ENCODE measurements at regions not wholly inside any gene's neighbourhood (a gene's known extent, or its start where the extent isn't known, plus 50 kb on each side); places are given as distances from the start of the nearest gene placed in this dataset.

GRCh38 chr5:62077387-62077786 is 228.6 kb upstream of the KIF2A start:
- no peak overlapping the region for H3K4me3 ChIP-seq
- in situ Hi-C loops (cut with MboI; ENCODE audit: low sequenced_read_pairs in 4 of 4), result no loop called here
- TF ChIP-seq POLR2A (IDR thresholded peaks at IDR 0.05), result no peak
- TF ChIP-seq CTCF (IDR thresholded peaks at IDR 0.05 in 4 of 5, conservative IDR thresholded peaks at IDR 0.05 in 1 of 5), result no peak

GRCh38 chr5:62077823-62078550 is 228.0 kb upstream of the KIF2A start:
- in situ Hi-C loops (cut with MboI; ENCODE audit: low sequenced_read_pairs in 4 of 4) (no loop called here), intact Hi-C loops (cut with DNase I; ENCODE audit: low total_unique reads) (no loop called here)
- Histone ChIP-seq H3K4me3 (no peak overlapping the region), H3K4me1 (no peaks in the 10 kb centered on the region), H3K36me3 (no peaks in the 10 kb centered on the region), H3K27me3 (no peaks in the 10 kb centered on the region), H3K9me3 (no peaks in the 10 kb centered on the region), H3K27ac (no peak overlapping the region)
- DNase-seq, result no peak
- TF ChIP-seq POLR2A (IDR thresholded peaks at IDR 0.05) (no peak), CTCF (IDR thresholded peaks at IDR 0.05 in 4 of 5, conservative IDR thresholded peaks at IDR 0.05 in 1 of 5) (no peak)
- ATAC-seq, result no peak

More at GRCh38 chr5:62077387-62077786, 228.6 kb upstream of the KIF2A start:
- no peaks in the 10 kb centered on the region for H3K27me3 ChIP-seq
- DNase-seq, result no peak
- no peaks in the 10 kb centered on the region for H3K36me3 ChIP-seq
- no peaks in the 10 kb centered on the region for H3K4me1 ChIP-seq
- no peak for ATAC-seq
- intact Hi-C loops (cut with DNase I; ENCODE audit: low total_unique reads), result no loop called here
- no peak overlapping the region for H3K27ac ChIP-seq
- H3K9me3 ChIP-seq, result no peaks in the 10 kb centered on the region

- H3K4me3 ChIP-seq, result no peak overlapping the region
- no peaks in the 10 kb centered on the region for H3K36me3 ChIP-seq
- ATAC-seq, result no peak
- intact Hi-C loops (cut with DNase I; ENCODE audit: low total_unique reads) (no loop called here), in situ Hi-C loops (cut with MboI; ENCODE audit: low sequenced_read_pairs in 4 of 4) (no loop called here)
- H3K4me1 ChIP-seq, result no peaks in the 10 kb centered on the region
- no peak for TF ChIP-seq POLR2A (IDR thresholded peaks at IDR 0.05)
- no peak for TF ChIP-seq CTCF (IDR thresholded peaks at IDR 0.05 in 4 of 5, conservative IDR thresholded peaks at IDR 0.05 in 1 of 5)
- no peaks in the 10 kb centered on the region for H3K27me3 ChIP-seq
- no peak overlapping the region for H3K27ac ChIP-seq
- no peaks in the 10 kb centered on the region for H3K9me3 ChIP-seq
- no peak for DNase-seq
Observed at GRCh38 chr5:62082370-62082801, 223.6 kb upstream of the KIF2A start.

- intact Hi-C loops (cut with DNase I; ENCODE audit: low total_unique reads), result no loop called here
Observed at GRCh38 chr5:62083247-62083646, 222.8 kb upstream of the KIF2A start.

More at GRCh38 chr5:62083247-62083646, 222.8 kb upstream of the KIF2A start:
- in situ Hi-C loops (cut with MboI; ENCODE audit: low sequenced_read_pairs in 4 of 4), result no loop called here
- H3K36me3 ChIP-seq, result no peaks in the 10 kb centered on the region
- no peak for ATAC-seq
- H3K4me3 ChIP-seq, result no peak overlapping the region
- H3K27ac ChIP-seq, result no peak overlapping the region
- no peaks in the 10 kb centered on the region for H3K4me1 ChIP-seq
- no peak for TF ChIP-seq CTCF (IDR thresholded peaks at IDR 0.05 in 4 of 5, conservative IDR thresholded peaks at IDR 0.05 in 1 of 5)
- TF ChIP-seq POLR2A (IDR thresholded peaks at IDR 0.05), result no peak
- DNase-seq, result no peak
- H3K9me3 ChIP-seq, result no peaks in the 10 kb centered on the region
- no peaks in the 10 kb centered on the region for H3K27me3 ChIP-seq

Data from gastrocnemius medialis (tissue), 4 donors.